Neural crest cell (in vitro differentiated cells): ENCODE measurements at regions not wholly inside any gene's neighbourhood (a gene's known extent, or its start where the extent isn't known, plus 50 kb on each side); places are given as distances from the start of the nearest gene placed in this dataset.
A peak's percentile ranks its signal among the peaks of the same experiment; 100 is the strongest.
"Not testable (repeated sequence)": the region's sequence is repeated elsewhere in the genome, so short reads cannot be mapped to it uniquely, and the experiment has no call there.

Experiments used
- DNase-seq: peaks from one replicate; pipeline ENCODE4 v3.0.0; 2021; ENCODE audit warnings: low read depth, mixed read lengths, low spot score
- H3K27ac Mint-ChIP-seq: one replicate; pipeline ENCODE4 v1.8.0; 2021; ENCODE audit warnings: mild to moderate bottlenecking, mixed read lengths; ENCODE audit not compliant: unreplicated experiment
- H3K27me3 Mint-ChIP-seq: 2 replicates; pipeline ENCODE4 v1.8.0; 2021; ENCODE audit warnings: low read depth, mild to moderate bottlenecking, mixed read lengths
- H3K36me3 Mint-ChIP-seq: 2 replicates; pipeline ENCODE4 v1.8.0; 2021; ENCODE audit warnings: low read depth, mild to moderate bottlenecking, mixed read lengths
- H3K4me1 Mint-ChIP-seq: 2 replicates; pipeline ENCODE4 v1.8.0; 2021; ENCODE audit warnings: mixed read lengths
- H3K4me3 Mint-ChIP-seq: one replicate; pipeline ENCODE4 v1.8.0; 2021; ENCODE audit warnings: mild to moderate bottlenecking, mixed read lengths
- H3K9me3 Mint-ChIP-seq: 2 replicates; pipeline ENCODE4 v1.8.0; 2021; ENCODE audit warnings: mixed read lengths
- TF ChIP-seq, protein P1 (sequence below): fragments of 200-600 bp; sonication (generic); conservative IDR thresholded peaks from 2 replicates; pipeline ENCODE4 v1.5.0; 2021; ENCODE audit warnings: antibody characterized with exemption, mild to moderate bottlenecking

DNA sequence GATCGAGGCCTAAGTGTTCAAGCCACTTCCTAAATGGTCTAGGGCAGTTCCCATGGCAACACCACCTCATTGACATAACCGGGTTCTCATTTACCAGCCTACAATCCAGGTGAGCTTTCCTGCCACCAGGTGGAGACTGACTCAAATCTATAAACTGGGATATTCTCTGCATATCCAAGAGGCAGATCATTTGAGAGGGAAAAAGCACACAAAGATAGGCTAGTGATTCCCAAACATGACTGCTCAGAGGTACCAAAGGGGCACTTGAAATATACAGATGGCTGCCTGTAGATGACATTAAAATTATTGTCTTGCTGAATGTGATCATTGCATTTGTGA lies 141.3 kb upstream of the PROK2 start:
- H3K27me3 Mint-ChIP-seq: peaks cover 8% of the 10 kb centered on the region
- H3K4me3 Mint-ChIP-seq: no peak overlapping the region
- H3K36me3 Mint-ChIP-seq: no peaks in the 10 kb centered on the region
- H3K4me1 Mint-ChIP-seq: no peaks in the 10 kb centered on the region
- TF ChIP-seq, protein P1, sequence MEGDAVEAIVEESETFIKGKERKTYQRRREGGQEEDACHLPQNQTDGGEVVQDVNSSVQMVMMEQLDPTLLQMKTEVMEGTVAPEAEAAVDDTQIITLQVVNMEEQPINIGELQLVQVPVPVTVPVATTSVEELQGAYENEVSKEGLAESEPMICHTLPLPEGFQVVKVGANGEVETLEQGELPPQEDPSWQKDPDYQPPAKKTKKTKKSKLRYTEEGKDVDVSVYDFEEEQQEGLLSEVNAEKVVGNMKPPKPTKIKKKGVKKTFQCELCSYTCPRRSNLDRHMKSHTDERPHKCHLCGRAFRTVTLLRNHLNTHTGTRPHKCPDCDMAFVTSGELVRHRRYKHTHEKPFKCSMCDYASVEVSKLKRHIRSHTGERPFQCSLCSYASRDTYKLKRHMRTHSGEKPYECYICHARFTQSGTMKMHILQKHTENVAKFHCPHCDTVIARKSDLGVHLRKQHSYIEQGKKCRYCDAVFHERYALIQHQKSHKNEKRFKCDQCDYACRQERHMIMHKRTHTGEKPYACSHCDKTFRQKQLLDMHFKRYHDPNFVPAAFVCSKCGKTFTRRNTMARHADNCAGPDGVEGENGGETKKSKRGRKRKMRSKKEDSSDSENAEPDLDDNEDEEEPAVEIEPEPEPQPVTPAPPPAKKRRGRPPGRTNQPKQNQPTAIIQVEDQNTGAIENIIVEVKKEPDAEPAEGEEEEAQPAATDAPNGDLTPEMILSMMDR: peak; percentile 69
- no peak overlapping the region for H3K27ac Mint-ChIP-seq
- DNase-seq: no peak
- peaks cover 6% of the 10 kb centered on the region for H3K9me3 Mint-ChIP-seq

DNA sequence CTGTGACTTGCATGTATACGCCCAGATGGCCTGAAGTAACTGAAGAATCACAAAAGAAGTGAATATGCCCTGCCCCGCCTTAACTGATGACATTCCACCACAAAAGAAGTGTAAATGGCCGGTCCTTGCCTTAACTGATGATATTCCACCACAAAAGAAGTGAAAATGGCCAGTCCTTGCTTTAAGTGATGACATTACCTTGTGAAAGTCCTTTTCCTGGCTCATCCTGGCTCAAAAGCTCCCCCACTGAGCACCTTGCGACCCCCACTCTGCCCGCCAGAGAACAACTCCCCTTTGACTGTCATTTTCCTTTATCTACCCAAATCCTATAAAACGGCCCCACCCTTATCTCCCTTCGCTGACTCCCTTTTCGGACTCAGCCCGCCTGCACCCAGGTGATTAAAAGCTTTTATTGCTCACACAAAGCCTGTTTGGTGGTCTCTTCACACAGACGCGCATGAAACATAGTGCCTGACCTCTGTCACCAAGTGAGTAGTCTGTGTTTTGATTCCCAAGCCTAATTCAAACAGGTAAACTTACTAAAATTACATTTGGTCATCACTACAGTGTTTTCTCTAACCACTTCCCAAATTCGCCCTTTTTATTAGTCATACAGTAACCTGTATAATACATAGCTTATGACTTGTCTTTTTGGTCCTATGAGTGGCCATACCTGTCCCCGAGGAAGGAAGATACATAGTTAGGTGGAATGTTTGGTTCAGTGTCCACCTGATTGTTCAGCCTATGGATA lies 140.7 kb upstream of the PROK2 start:
- not testable (repeated sequence) for H3K36me3 Mint-ChIP-seq, H3K4me1 Mint-ChIP-seq, H3K9me3 Mint-ChIP-seq, H3K27ac Mint-ChIP-seq, H3K27me3 Mint-ChIP-seq, DNase-seq, H3K4me3 Mint-ChIP-seq

DNA sequence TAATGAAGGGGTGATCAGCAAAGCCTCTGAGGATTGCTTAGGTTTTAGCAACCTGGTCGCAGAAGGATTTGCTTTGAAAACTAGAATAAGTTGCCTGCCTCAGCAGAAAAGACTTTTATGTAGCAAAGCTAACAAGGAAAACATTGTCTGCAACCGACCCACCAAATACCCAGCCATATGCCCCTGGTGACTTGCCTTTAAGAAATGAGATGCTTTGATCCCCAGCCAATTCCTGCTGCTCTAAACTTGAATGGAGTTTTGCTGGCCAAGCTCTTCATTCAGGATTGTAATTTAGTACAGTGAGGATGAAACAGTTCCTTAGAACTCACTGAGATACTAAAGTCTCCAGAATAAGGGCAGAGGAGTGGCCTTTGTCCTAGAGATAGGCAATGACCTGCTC lies 139.8 kb upstream of the PROK2 start:
- Mint-ChIP-seq H3K9me3 (peaks cover 2% of the 10 kb centered on the region), H3K4me3 (no peak overlapping the region), H3K27ac (peak overlapping the region; percentile 58), H3K27me3 (peaks cover 5% of the 10 kb centered on the region), H3K36me3 (no peaks in the 10 kb centered on the region), H3K4me1 (no peaks in the 10 kb centered on the region)
- TF ChIP-seq, protein P1: no peak
- no peak for DNase-seq

DNA sequence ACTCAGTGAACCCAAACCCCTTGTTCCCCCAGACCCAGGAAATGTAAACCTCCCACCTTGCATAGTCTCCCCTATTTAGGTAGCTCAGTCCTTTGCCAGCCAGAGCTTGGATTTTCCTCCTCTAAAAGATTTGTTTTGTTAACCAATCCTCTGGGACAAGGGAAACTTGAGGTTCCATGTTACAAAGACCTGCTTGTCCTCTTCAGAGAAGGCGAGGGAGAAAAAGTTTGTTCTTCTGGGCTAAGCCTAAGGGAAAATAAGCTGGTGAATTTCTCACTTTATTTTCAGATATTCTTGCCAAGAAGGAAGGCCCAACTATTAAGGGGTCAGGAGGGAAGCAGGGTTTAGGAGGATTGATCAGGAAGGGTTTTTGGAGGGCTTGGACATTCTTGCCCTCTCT lies 136.1 kb upstream of the PROK2 start:
- H3K4me1 Mint-ChIP-seq: no peaks in the 10 kb centered on the region
- H3K36me3 Mint-ChIP-seq: no peaks in the 10 kb centered on the region
- H3K4me3 Mint-ChIP-seq: no peak overlapping the region
- no peak for DNase-seq
- no peaks in the 10 kb centered on the region for H3K9me3 Mint-ChIP-seq
- H3K27ac Mint-ChIP-seq: no peak overlapping the region
- H3K27me3 Mint-ChIP-seq: peaks cover 5% of the 10 kb centered on the region
- TF ChIP-seq, protein P1: no peak

DNA sequence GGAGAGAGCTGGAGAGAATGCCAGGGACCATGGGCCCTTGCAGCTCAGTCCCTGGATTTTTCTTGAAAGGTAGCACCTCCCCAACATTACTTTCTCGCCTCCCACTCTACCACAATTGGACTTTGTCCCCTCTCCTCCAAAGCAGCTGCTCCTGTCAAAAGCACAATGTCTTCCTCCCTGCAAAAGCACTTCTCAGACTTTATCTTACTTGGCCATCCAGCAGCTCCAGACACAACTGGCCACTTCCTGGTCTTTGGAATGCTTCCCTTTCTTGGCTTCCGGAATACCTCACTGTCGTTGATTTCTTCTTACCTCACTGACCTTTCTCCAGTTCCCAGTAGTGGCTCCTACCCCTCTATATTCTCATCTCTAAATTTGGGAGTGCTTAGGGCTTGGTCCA lies 134.6 kb upstream of the PROK2 start:
- TF ChIP-seq, protein P1: no peak
- no peaks in the 10 kb centered on the region for H3K36me3 Mint-ChIP-seq

DNA sequence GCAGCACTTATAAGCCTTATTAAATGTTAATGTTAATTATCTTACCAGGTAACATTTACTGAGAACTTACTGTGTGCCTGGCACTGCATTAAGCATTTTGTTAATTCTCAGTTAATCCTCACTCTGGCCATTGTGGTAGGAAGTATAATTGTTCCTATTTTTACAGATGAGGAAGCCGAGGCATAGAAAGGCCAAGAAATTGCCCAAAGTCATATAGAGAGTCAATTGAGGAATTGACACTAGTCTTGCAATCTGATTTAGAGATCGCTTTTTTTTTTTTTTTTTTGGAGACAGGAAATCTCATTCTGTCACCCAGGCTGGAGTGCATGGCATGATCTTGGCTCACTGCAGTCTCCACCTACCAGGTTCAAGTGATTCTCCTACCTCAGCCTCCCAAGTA lies 132.6 kb upstream of the PROK2 start:
- TF ChIP-seq, protein P1: no peak
- DNase-seq: no peak
- no peaks in the 10 kb centered on the region for H3K36me3 Mint-ChIP-seq
- peaks cover 5% of the 10 kb centered on the region for H3K27me3 Mint-ChIP-seq
- no peaks in the 10 kb centered on the region for H3K4me1 Mint-ChIP-seq
- no peak overlapping the region for H3K4me3 Mint-ChIP-seq
- no peak overlapping the region for H3K27ac Mint-ChIP-seq
- H3K9me3 Mint-ChIP-seq: no peaks in the 10 kb centered on the region

More for the DNA sequence above, 134.6 kb upstream of the PROK2 start:
- Mint-ChIP-seq H3K27me3 (peaks cover 5% of the 10 kb centered on the region), H3K9me3 (no peaks in the 10 kb centered on the region), H3K4me1 (no peaks in the 10 kb centered on the region), H3K4me3 (no peak overlapping the region), H3K27ac (no peak overlapping the region)
- DNase-seq: no peak
